SIG-M5 treated with dmso at 0.1 percent for 504 hours (cell line): ENCODE measurements at regions not wholly inside any gene's neighbourhood (a gene's known extent, or its start where the extent isn't known, plus 50 kb on each side); places are given as distances from the start of the nearest gene placed in this dataset.
A peak's percentile ranks its signal among the peaks of the same experiment; 100 is the strongest.
"Not testable (repeated sequence)": the region's sequence is repeated elsewhere in the genome, so short reads cannot be mapped to it uniquely, and the experiment has no call there.

Source experiments
- DNase-seq: peaks from one replicate; lab custom pipeline; 2025; ENCODE audit not compliant: unreplicated experiment; lab: John Stamatoyannopoulos, UW

- no peak for DNase-seq
Measured at GRCh38 chr9:3660936-3661335, 135.1 kb upstream of the RFX3 start.

GRCh38 chr9:3659647-3660046, 133.8 kb upstream of the RFX3 start:
- DNase-seq = no peak

GRCh38 chr9:3658964-3659363, 133.2 kb upstream of the RFX3 start:
- no peak for DNase-seq

- no peak for DNase-seq
Measured at GRCh38 chr9:3656224-3656623, 130.4 kb upstream of the RFX3 start.

- DNase-seq = no peak
Measured at GRCh38 chr9:3650994-3651622, 125.3 kb upstream of the RFX3 start.

- no peak for DNase-seq
Measured at GRCh38 chr9:3648722-3649246, 123.0 kb upstream of the RFX3 start.

GRCh38 chr9:3648266-3648665, 122.5 kb upstream of the RFX3 start:
- DNase-seq = no peak

GRCh38 chr9:3647652-3648051, 121.9 kb upstream of the RFX3 start:
- no peak for DNase-seq

- DNase-seq = no peak
Measured at GRCh38 chr9:3646226-3646625, 120.4 kb upstream of the RFX3 start.

GRCh38 chr9:3642075-3642474, 116.3 kb upstream of the RFX3 start:
- not testable (repeated sequence) for DNase-seq

- no peak for DNase-seq
Measured at GRCh38 chr9:3629495-3629894, 103.7 kb upstream of the RFX3 start.

- DNase-seq = no peak
Measured at GRCh38 chr9:3628239-3628638, 102.4 kb upstream of the RFX3 start.

- DNase-seq = no peak
Measured at GRCh38 chr9:3608011-3608410, 82.2 kb upstream of the RFX3 start.

GRCh38 chr9:3600672-3601071, 74.9 kb upstream of the RFX3 start:
- DNase-seq = no peak

- no peak for DNase-seq
Measured at GRCh38 chr9:3597792-3598191, 72.0 kb upstream of the RFX3 start.

GRCh38 chr9:3586066-3586465, 60.3 kb upstream of the RFX3 start:
- DNase-seq = no peak

GRCh38 chr9:3585606-3586005, 59.8 kb upstream of the RFX3 start:
- DNase-seq = no peak

- no peak for DNase-seq
Measured at GRCh38 chr9:3578786-3579185, 53.0 kb upstream of the RFX3 start.

GRCh38 chr9:3576328-3576727, 50.5 kb upstream of the RFX3 start:
- DNase-seq = peak; percentile 88

GRCh38 chr9:3575821-3576220, 50.0 kb upstream of the RFX3 start:
- DNase-seq = no peak
